Endothelial cell of umbilical vein (primary cell): ENCODE measurements at regions not wholly inside any gene's neighbourhood (a gene's known extent, or its start where the extent isn't known, plus 50 kb on each side); places are given as distances from the start of the nearest gene placed in this dataset.

Experiments used
- BruUV-seq: library from RNA; stranded (reverse); fragments of 400-500 nt; replicated peaks from 2 replicates; lab custom pipeline; 2021; lab: Mats Ljungman, UMichigan
- CTCF ChIA-PET: fragments of 300-600, 350-600 bp; sonication (Branson Sonifier 250); formaldehyde crosslinking; loops from one replicate; lab custom pipeline; 2021; ENCODE audit warnings: antibody characterized with exemption, inconsistent platforms; lab: Charles Lee
- POLR2A ChIA-PET: fragments of 300-600, 350-600 bp; sonication (Branson Sonifier 250); formaldehyde crosslinking; loops from one replicate; lab custom pipeline; 2021; ENCODE audit warnings: antibody characterized with exemption, inconsistent platforms; lab: Charles Lee
- DNase-seq: peaks from one replicate; pipeline ENCODE4 v3.0.0-alpha.2; 2011; ENCODE audit warnings: low read depth, low spot score
- FAIRE-seq: peaks from 2 replicates; lab custom pipeline; 2011; peaks lifted over from hg19 to GRCh38; lab: Jason Lieb, UNC
- H2AFZ ChIP-seq: 2 replicates; pipeline ENCODE4 v1.6.0; 2012; ENCODE audit warnings: low read depth, low read length, control low read depth, inconsistent platforms
- H3K27ac ChIP-seq: 2 replicates; pipeline ENCODE4 v1.5.1; 2011; ENCODE audit warnings: low read depth, mild to moderate bottlenecking, control low read depth, low read length, moderate library complexity; ENCODE audit not compliant: insufficient read depth
- H3K27me3 ChIP-seq, 2 experiments: 2 replicates each; pipeline versions ENCODE4 v1.6.0 to v1.6.1; 2011; ENCODE audit warnings: low read length in 2 of 2, mixed read lengths in 1 of 2; ENCODE audit not compliant: control insufficient read depth in 2 of 2, insufficient read depth in 2 of 2
- H3K36me3 ChIP-seq, 2 experiments: 2 replicates in 1 of 2; 3 replicates in 1 of 2; pipeline ENCODE4 v1.5.1; 2011; ENCODE audit warnings: low read length in 2 of 2, mild to moderate bottlenecking in 1 of 2, moderate library complexity in 1 of 2; ENCODE audit not compliant: control insufficient read depth in 2 of 2, insufficient read depth in 2 of 2; ENCODE audit errors: extremely low read depth in 1 of 2
- H3K4me1 ChIP-seq: 3 replicates; pipeline ENCODE4 v1.5.1; 2011; ENCODE audit warnings: mild to moderate bottlenecking, low read length; ENCODE audit not compliant: control insufficient read depth, insufficient read depth; ENCODE audit errors: extremely low read depth
- H3K4me2 ChIP-seq: 2 replicates; pipeline ENCODE4 v1.6.1; 2011; ENCODE audit warnings: low read length, control low read depth, mixed read lengths; ENCODE audit not compliant: insufficient read depth
- H3K4me3 ChIP-seq, 3 experiments: fragments of 200-600 bp in 1 of 3; sonication (generic), shearing (Covaris generic) in 1 of 3; replicated peaks in 1 of 3; 2 replicates each; pipeline ENCODE4 v1.5.1; 2011 to 2016; ENCODE audit warnings: control low read depth in 3 of 3, low read length in 3 of 3, mild to moderate bottlenecking in 2 of 3, inconsistent platforms in 1 of 3, low read depth in 1 of 3, moderate library complexity in 1 of 3; ENCODE audit not compliant: insufficient read depth in 1 of 3
- H3K79me2 ChIP-seq: 2 replicates; pipeline ENCODE4 v1.6.0; 2012; ENCODE audit warnings: low read length, inconsistent platforms; ENCODE audit not compliant: control insufficient read depth, insufficient read depth
- H3K9ac ChIP-seq: replicated peaks from 2 replicates; pipeline ENCODE3; 2011; ENCODE audit warnings: low read length, control low read depth; ENCODE audit not compliant: insufficient read depth; ENCODE audit errors: extremely low read depth
- H3K9me1 ChIP-seq: replicated peaks from 3 replicates; pipeline ENCODE4 v1.6.0; 2011; ENCODE audit warnings: mild to moderate bottlenecking, low read length; ENCODE audit not compliant: control insufficient read depth, insufficient read depth; ENCODE audit errors: extremely low read depth
- H3K9me3 ChIP-seq: replicated peaks from 2 replicates; pipeline ENCODE4 v1.5.1; 2012; ENCODE audit warnings: low read length, inconsistent platforms; ENCODE audit not compliant: control insufficient read depth, insufficient read depth
- H4K20me1 ChIP-seq: replicated peaks from 2 replicates; pipeline ENCODE3; 2011; ENCODE audit warnings: mild to moderate bottlenecking, low read length; ENCODE audit not compliant: control insufficient read depth, insufficient read depth; ENCODE audit errors: extremely low read depth
- EZH2 ChIP-seq: IDR thresholded peaks from 2 replicates; pipeline ENCODE4 v1.6.1; 2012; ENCODE audit warnings: borderline replicate concordance, low read depth, mild to moderate bottlenecking, moderate library complexity, low read length, inconsistent platforms; ENCODE audit not compliant: severe bottlenecking
- JUN ChIP-seq: IDR thresholded peaks from 2 replicates; pipeline ENCODE4 v1.6.1; 2011; ENCODE audit warnings: borderline replicate concordance, low read depth; ENCODE audit not compliant: insufficient read length, insufficient read depth
- dilution Hi-C: fragments of 300-500 bp; cut with MboI; formaldehyde crosslinking; loops from one replicate; pipeline ENCODE4 v1.15.0; 2019; ENCODE audit warnings: low sequenced_read_pairs; ENCODE audit not compliant: extremely low pct_ligation_motif_present
- intact Hi-C: fragments of 100-400 bp; cut with micrococcal nuclease; formaldehyde crosslinking; loops from one replicate; pipeline ENCODE4 v1.10.0; 2022

DNA sequence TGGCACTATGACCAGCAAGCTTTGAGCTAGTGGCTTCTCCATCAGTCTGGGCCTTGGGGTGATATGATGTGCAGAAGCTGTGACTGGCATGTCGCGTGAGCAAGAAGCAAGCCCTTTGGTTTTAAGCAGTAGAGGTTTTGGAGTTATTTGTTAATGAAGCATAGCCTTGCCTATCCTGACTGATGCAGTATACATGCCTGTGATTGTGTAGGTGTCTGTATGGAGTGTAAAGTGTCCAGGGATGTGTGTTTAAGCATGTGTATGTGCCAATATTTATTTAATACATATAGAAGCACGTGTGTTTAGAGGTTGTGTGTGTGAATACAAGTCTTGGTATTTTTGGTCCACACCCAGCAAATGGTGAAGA, 61.0 kb upstream of the CCDC167 start:
- intact Hi-C loops, result no loop called here
- no peaks in the 10 kb centered on the region for H4K20me1 ChIP-seq
- no TSS peak for BruUV-seq
- FAIRE-seq (no peak), DNase-seq (no peak)
- TF ChIP-seq EZH2, result no peak
- dilution Hi-C loops, result no loop called here
- ChIA-PET POLR2A (no interaction called here), CTCF (interaction anchor here (1.1 to 1.8 kb wide), 3 partner anchors 13 to 61 kb away, joined by 4 to 7 read pairs (median 4); partner anchors contain the start of gene CCDC167)
- H2AFZ ChIP-seq, result no peak overlapping the region
- H3K27ac ChIP-seq, result no peak overlapping the region
- no peak overlapping the region for H3K4me3 ChIP-seq
- no peaks in the 10 kb centered on the region for H3K79me2 ChIP-seq
- no peaks in the 10 kb centered on the region for H3K9me1 ChIP-seq
- no peaks in the 10 kb centered on the region for H3K4me1 ChIP-seq
- peaks cover 7 to 26% of the 10 kb centered on the region in 2 experiments for H3K27me3 ChIP-seq
- no peak overlapping the region for H3K9ac ChIP-seq
- no peaks in the 10 kb centered on the region for H3K9me3 ChIP-seq
- H3K4me2 ChIP-seq, result no peak overlapping the region
- H3K36me3 ChIP-seq, result no peaks in the 10 kb centered on the region

- Histone ChIP-seq H3K27ac (no peak overlapping the region), H3K36me3 (no peaks in the 10 kb centered on the region), H3K4me2 (no peak overlapping the region), H3K4me3 (no peak overlapping the region), H3K9me1 (no peaks in the 10 kb centered on the region), H3K27me3 (peaks cover 2 to 15% of the 10 kb centered on the region in 2 experiments), H3K4me1 (no peaks in the 10 kb centered on the region), H3K79me2 (no peaks in the 10 kb centered on the region), H2AFZ (no peak overlapping the region), H3K9me3 (no peaks in the 10 kb centered on the region), H4K20me1 (no peaks in the 10 kb centered on the region), H3K9ac (no peak overlapping the region)
- TF ChIP-seq JUN, result no peak
- no peak for FAIRE-seq
- intact Hi-C loops, result no loop called here
- no TSS peak for BruUV-seq
- no peak for DNase-seq
- ChIA-PET CTCF (interaction anchor here (1.0 to 2.3 kb wide), 4 partner anchors 12 to 60 kb away, joined by 3 to 13 read pairs (median 6); partner anchors contain the start of gene CCDC167), POLR2A (no interaction called here)
- dilution Hi-C loops, result no loop called here
Observed at GRCh38 chr6:37559501-37559900, 59.8 kb upstream of the CCDC167 start.
